HG03558 (cell line): ENCODE measurements at regions not wholly inside any gene's neighbourhood (a gene's known extent, or its start where the extent isn't known, plus 50 kb on each side); places are given as distances from the start of the nearest gene placed in this dataset.
"Not testable (repeated sequence)": the region's sequence is repeated elsewhere in the genome, so short reads cannot be mapped to it uniquely, and the experiment has no call there.

Experiments
- ATAC-seq: cut with Tn5 transposase; IDR thresholded peaks from one replicate; pipeline ENCODE4 v1.9.1; 2021; ENCODE audit warnings: moderate number of reproducible peaks; ENCODE audit not compliant: unreplicated experiment; ENCODE audit errors: extremely low read depth

DNA sequence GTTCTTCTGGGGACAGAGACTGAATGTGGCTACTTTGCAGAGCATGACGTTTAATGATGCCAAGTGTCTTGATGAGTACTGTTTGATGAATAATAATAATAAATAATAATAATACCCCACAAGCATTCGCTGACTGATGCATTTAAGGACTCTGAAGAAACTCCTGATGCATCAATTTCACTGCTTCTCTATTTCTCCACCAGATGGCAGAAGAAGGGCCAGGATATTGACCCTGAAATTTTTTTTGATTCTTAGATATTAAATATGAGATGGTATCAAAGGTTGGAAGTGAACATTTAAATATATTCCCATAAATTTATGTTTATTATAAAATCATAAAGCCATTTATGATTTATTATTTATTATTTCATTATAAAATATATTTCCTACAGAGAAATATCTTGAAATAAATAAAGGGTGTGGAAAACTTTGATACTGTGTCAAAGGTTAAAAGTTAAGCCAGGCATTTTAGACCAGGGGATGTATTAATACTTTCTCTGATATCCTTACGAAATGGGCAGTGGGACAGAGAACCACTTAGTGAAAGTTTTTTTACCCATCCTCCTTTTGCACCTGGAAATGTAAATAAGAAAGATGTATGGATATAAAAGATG is 170.9 kb downstream of the LACC1 start:
- ATAC-seq = no peak

DNA sequence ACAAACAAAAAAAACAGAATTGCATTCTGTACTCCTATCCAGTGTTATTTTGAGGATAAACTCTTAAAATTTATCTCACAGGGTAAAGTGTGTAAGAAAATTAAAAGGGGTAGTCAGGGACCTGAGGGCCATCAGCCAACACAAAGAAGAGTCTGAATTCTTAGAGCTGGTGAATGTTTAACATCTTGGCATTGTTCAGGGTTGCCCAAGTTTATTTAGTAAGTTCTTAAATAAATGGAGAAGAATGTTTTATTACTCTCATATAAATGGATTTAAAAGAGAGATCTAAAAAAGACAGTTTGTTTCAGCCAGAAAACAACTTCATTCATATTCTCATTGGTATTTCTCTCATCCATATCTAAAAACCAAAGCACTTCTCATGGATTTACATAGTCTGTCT is 171.7 kb downstream of the LACC1 start:
- no peak for ATAC-seq

GRCh38 chr13:44051918-44052675 is 172.4 kb downstream of the LACC1 start:
- no peak for ATAC-seq

DNA sequence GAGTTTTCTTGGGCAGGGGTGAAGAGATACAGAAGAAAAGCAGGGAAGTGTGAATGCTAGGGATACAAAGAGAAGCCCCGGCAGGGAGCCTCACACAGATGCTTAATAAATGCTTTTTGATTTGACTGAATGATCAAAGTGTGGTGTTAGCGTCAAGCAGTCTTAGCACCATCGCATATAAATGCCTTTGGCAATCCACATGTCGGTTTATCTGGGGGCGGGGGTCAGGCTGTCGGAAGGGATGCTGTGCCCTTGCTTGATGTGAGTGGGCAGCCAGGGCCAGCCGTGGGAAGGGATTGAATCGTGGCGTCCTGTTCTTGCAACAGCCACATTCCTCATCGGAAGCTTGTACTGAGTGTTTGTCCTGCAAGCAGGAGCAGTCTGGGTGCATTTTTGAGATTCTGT is 173.1 kb downstream of the LACC1 start:
- ATAC-seq = no peak

DNA sequence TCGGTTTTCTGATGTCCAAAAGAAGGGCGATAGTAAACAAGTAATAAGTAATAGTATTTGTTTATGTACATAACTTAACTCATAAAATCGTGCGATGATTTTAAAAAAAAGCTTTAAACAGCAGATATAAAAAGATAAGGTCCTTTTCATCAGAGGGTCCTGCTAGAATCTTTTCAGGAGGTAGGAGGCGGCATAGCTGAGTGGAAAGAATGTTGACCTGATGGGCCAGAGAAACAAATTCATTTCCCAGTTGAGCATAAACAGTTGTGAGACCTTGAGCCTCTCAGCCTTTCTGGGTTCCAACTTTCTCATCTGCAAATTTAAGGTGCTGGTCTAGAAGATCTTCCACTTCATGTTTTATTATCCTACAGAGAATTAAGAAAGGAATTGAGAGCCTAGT is 173.5 kb downstream of the LACC1 start:
- no peak for ATAC-seq

DNA sequence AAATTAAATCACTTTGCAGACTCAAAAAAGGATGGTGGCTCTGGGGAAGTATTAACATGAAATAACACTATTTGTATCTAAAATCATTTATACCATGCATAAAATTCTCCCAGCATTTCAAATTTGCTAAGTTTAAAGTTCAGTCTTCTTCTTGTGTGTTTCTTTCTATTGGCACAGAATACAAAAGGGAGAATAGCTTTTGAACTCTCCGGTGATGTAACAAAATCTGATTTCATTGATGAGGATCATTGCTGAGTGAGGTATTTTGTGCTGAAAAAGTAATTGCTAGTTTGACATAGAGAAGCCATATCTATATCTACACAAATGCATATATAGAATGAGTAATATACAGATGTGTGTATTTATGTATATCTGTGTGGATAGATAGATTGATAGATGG is 174.8 kb downstream of the LACC1 start:
- no peak for ATAC-seq

DNA sequence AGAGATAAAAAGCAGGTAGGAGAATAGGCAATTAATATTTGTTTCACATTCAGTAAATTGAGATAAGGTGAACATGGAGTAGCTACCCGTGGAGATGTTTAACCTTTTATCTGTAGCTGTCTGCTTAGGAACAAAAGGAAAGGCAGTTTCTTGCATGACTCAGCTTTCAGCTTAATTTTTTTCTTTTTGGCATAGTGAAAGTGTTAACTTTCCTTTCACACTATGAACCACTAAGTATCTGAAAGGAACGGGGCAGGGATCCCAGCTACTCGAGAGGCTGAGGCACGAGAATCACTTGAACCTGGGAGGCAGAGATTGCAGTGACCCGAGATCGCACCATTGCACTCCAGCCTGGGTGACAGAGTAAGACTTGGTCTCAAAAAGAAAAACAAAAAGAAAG is 176.0 kb downstream of the LACC1 start:
- not testable (repeated sequence) for ATAC-seq

DNA sequence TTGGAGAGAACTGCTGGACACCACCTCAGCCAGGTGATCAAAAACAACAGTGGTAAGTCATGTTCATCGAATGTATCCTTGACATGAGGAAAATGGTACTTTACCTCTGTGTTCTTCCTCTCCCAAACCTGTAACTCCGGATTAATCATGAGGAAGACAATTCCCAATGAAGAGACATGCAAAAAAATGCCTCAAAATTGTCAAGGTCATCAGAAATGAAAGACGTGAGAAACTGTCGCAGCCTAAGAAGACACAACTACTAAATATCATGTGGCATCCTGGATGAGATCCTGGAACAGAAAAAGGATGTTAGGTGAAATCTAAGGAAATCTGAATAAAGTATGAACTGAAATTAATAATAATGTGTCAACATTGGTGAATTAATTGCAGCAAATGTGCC is 178.4 kb downstream of the LACC1 start:
- no peak for ATAC-seq

DNA sequence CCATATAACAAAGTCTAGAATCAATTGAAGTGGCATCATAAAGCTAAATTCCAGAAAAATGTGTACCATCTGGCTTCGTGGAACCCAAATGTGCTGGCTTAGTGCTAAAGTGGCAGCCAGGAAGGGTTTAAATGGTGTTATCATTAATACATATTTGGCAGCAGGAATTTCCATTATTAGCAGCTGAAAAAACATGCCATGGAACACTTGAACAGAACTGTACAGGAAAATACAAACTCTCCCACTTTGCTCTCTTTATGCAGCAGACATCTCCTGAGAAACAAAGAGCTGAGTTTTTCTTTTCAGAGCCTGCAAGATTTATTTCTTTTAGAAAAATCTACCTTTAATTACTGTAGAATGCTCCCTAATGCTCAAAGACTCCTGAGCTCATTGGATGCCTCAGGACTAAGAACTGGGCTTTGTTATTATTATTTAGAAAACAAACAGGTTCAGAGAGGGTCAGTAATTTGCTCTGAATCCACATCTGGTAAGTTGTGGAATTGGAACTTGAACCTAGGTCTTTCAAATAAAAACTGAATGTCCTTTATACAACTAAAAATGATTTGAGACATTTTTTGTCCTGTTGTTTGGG is 179.0 kb downstream of the LACC1 start:
- no peak for ATAC-seq

GRCh38 chr13:44061876-44062275 is 182.2 kb downstream of the LACC1 start:
- no peak for ATAC-seq

- ATAC-seq = no peak
Observed at GRCh38 chr13:44063467-44063866, 183.8 kb downstream of the LACC1 start.

DNA sequence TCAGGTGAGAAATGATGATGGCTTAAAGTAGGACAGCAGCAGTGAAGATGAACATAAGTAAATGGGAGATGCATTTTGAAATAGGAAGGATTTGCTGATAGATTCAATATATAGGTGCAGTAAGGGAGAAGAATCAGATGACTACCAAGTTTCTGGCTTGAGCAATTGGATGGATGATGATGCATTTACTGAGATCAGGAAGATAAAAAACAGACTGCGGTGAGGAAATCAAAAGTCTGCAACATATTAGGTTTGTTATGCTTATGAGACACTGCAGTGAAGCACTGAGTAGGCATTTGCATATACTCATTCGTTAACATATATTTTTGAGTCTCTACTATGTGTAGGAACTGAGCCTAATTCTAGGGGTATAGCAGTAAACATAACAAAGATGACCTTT is 184.2 kb downstream of the LACC1 start:
- no peak for ATAC-seq

- ATAC-seq = no peak
Observed at GRCh38 chr13:44064357-44064756, 184.7 kb downstream of the LACC1 start.

- ATAC-seq = no peak
Observed at GRCh38 chr13:44068169-44068568, 188.5 kb downstream of the LACC1 start.

DNA sequence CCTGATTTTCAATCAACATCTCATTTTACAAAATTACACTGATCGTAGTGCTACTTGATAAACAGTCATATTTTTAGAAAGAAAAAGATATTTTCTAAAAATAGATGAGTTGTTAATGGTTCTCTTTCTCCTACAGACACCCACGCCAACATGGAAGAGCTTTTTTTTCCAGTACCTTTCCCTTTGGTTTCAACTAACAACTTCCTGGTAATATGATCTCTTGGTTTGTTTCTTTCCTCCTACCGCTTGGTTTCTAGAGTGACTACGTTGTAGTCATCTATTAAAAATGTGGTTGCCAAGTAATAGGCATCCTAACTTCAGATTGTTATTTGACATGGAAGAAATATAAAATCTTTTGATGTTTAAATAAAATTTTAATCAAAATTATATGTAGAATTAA is 189.0 kb downstream of the LACC1 start:
- ATAC-seq = no peak

- ATAC-seq = no peak
Observed at GRCh38 chr13:44072536-44072935, 192.8 kb downstream of the LACC1 start.

- ATAC-seq = no peak
Observed at GRCh38 chr13:44074611-44075010, 194.9 kb downstream of the LACC1 start.

DNA sequence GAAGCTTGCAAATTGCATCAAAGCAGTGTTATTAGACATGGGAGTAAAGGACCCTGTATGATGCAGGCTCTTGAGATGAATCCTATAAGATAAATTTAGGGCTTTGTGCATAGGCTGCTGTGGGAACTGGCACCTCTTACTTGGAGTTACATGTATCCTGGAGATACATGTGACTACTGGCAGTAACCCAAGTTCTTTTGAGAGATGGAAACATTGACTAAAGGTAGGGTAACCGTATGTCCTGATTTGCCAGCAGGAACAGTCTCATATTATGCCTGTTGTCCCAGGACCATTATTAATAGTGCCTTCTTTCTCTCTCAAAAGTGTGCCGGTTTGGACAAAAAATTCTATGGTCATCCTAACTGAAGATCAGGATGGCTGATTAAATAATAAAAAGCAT is 195.4 kb downstream of the LACC1 start:
- no peak for ATAC-seq

GRCh38 chr13:44078806-44079376 is 199.2 kb downstream of the LACC1 start:
- no peak for ATAC-seq

- ATAC-seq = no peak
Observed at GRCh38 chr13:44079413-44080205, 199.9 kb downstream of the LACC1 start.

- ATAC-seq = no peak
Observed at GRCh38 chr13:44084146-44084545, 204.4 kb downstream of the LACC1 start.
